ENCODE measurements at regions not wholly inside any gene's neighbourhood (a gene's known extent, or its start where the extent isn't known, plus 50 kb on each side); places are given as distances from the start of the nearest gene placed in this dataset.

- dilution Hi-C loops (cut with MboI; ENCODE audit: extremely low pct_ligation_motif_present, low sequenced_read_pairs) (no loop called here), intact Hi-C loops (cut with micrococcal nuclease) (no loop called here)
- Histone ChIP-seq H3K4me2 (ENCODE audit: insufficient read depth, low read length) (no peak overlapping the region), H3K27me3 (ENCODE audit: control insufficient read depth in 2 of 2, insufficient read depth in 2 of 2, low read length in 2 of 2) (no peaks in the 10 kb centered on the region), H3K9me3 (replicated peaks; ENCODE audit: control insufficient read depth, insufficient read depth, low read length) (no peaks in the 10 kb centered on the region), H3K9ac (replicated peaks; ENCODE audit: extremely low read depth, insufficient read depth, low read length) (no peak overlapping the region), H3K79me2 (ENCODE audit: control insufficient read depth, insufficient read depth, low read length) (no peaks in the 10 kb centered on the region), H2AFZ (ENCODE audit: low read depth, low read length) (no peak overlapping the region), H3K4me1 (ENCODE audit: control insufficient read depth, extremely low read depth, insufficient read depth, low read length) (no peaks in the 10 kb centered on the region), H3K27ac (ENCODE audit: insufficient read depth, low read depth, low read length) (no peak overlapping the region), H3K9me1 (replicated peaks; ENCODE audit: control insufficient read depth, extremely low read depth, insufficient read depth, low read length) (no peaks in the 10 kb centered on the region), H4K20me1 (replicated peaks; ENCODE audit: control insufficient read depth, extremely low read depth, insufficient read depth, low read length) (no peaks in the 10 kb centered on the region), H3K4me3 (replicated peaks in 1 of 3; ENCODE audit: insufficient read depth in 1 of 3, low read depth in 1 of 3, low read length in 3 of 3) (no peak overlapping the region), H3K36me3 (ENCODE audit: control insufficient read depth in 2 of 2, extremely low read depth in 1 of 2, insufficient read depth in 2 of 2, low read length in 2 of 2) (no peaks in the 10 kb centered on the region)
- ChIA-PET CTCF (no interaction called here), POLR2A (no interaction called here)
- DNase-seq (ENCODE audit: low read depth, low spot score) (no peak), FAIRE-seq (no peak)
- TF ChIP-seq POLR2AphosphoS5 (IDR thresholded peaks at IDR 0.05; ENCODE audit: insufficient read depth, low read depth, low read length) = no peak
- no peak for TF ChIP-seq JUN (IDR thresholded peaks at IDR 0.05; ENCODE audit: borderline replicate concordance, insufficient read depth, insufficient read length, low read depth)
- TF ChIP-seq MAX (IDR thresholded peaks at IDR 0.05; ENCODE audit: insufficient read depth, insufficient read length) = no peak
- TF ChIP-seq FOS (IDR thresholded peaks at IDR 0.05; ENCODE audit: borderline replicate concordance, insufficient read depth, low read length) = no peak
- no peak for TF ChIP-seq CTCF (IDR thresholded peaks at IDR 0.05; ENCODE audit: extremely low read depth in 1 of 2, insufficient read depth in 1 of 2, low read depth in 1 of 2, low read length in 2 of 2)
- no peak for TF ChIP-seq MYC (IDR thresholded peaks at IDR 0.05; ENCODE audit: low read depth, low read length)
- TF ChIP-seq POLR2A (IDR thresholded peaks at IDR 0.05; ENCODE audit: low read depth, low read length) = no peak
- no peak for TF ChIP-seq EZH2 (IDR thresholded peaks at IDR 0.05; ENCODE audit: borderline replicate concordance, low read depth, low read length, severe bottlenecking)
- TF ChIP-seq GATA2 (IDR thresholded peaks at IDR 0.05; ENCODE audit: insufficient read depth, insufficient read length, low read depth, low read length) = no peak
- BruUV-seq (replicated peaks) = no TSS peak
These were observed 449.3 kb upstream of the KLF4 start for GRCh38 chr9:107938801-107939386.

All from endothelial cell of umbilical vein (primary cell).